ENCODE measurements at regions not wholly inside any gene's neighbourhood (a gene's known extent, or its start where the extent isn't known, plus 50 kb on each side); places are given as distances from the start of the nearest gene placed in this dataset.

DNA sequence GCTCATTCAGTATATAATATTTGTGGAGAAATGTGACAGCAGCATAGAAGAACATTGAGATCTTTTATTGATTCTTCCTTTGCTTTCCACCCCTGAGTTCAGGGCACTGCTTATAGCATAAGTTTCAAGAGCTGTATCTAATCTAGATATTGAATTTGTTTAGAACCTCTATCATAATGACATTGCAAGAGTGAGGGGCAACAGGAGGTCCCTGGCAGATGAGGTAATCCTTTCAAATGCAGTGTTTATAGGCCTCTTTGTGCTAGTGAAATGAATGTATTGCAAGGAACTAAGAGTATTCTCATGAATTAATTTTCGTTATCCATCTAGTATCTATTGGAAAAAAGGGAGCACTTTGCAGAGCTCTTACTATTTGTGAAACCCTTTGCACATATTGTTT, 167.2 kb upstream of the FERD3L start:
- no peaks in the 10 kb centered on the region for H3K79me2 ChIP-seq (ENCODE audit: low read depth)
- H2AFZ ChIP-seq (replicated peaks), result no peak overlapping the region
- no peaks in the 10 kb centered on the region for H3K9me3 Mint-ChIP-seq
- no peaks in the 10 kb centered on the region for H3F3A ChIP-seq (ENCODE audit: low read depth)
- no peaks in the 10 kb centered on the region for H3K27me3 Mint-ChIP-seq (ENCODE audit: insufficient read depth, low read depth)
- H3K36me3 Mint-ChIP-seq, result no peaks in the 10 kb centered on the region
- no peak overlapping the region for H3K9ac ChIP-seq
- no peak for DNase-seq (ENCODE audit: low spot score)
- H3K27me3 ChIP-seq, result no peaks in the 10 kb centered on the region
- H3K4me2 ChIP-seq, result no peak overlapping the region
- no peak for TF ChIP-seq EZH2 (IDR thresholded peaks at IDR 0.05)
- H3K27ac ChIP-seq, result no peak overlapping the region
- no peaks in the 10 kb centered on the region for H3K36me3 ChIP-seq
- no peak overlapping the region for H3K4me3 ChIP-seq
- no peak overlapping the region for H3K4me3 Mint-ChIP-seq
- no peaks in the 10 kb centered on the region for H4K20me1 ChIP-seq (ENCODE audit: low read depth)
- peaks cover 9% of the 10 kb centered on the region for H3K4me1 Mint-ChIP-seq
- no peaks in the 10 kb centered on the region for H3K4me1 ChIP-seq
- H3K9me3 ChIP-seq (ENCODE audit: low read depth), result no peaks in the 10 kb centered on the region
- H3K27ac Mint-ChIP-seq, result no peak overlapping the region

DNA sequence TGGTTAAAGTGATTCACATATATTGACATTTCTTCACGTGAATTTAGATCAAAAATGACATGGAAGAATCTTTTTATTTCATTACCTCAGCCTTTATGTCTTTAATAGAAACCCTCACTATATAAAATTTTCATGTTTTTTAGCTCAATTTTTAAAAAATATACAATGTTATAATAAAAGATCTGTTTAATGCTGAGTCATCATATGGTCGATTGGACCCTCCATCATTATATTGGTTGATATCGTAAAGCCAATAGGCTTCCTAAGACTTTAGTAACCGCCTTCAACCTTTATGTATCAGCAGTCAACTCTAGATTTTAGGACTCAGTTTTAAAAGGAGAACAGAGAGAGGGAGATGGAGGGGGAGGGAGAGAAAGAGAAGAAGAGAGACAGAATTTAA, 162.3 kb upstream of the FERD3L start:
- Mint-ChIP-seq H3K9me3 (no peaks in the 10 kb centered on the region), H3K36me3 (no peaks in the 10 kb centered on the region), H3K4me3 (no peak overlapping the region), H3K4me1 (peaks cover 12% of the 10 kb centered on the region), H3K27me3 (ENCODE audit: insufficient read depth, low read depth) (peaks cover under 1% of the 10 kb centered on the region), H3K27ac (no peak overlapping the region)
- H3K27me3 ChIP-seq, result no peaks in the 10 kb centered on the region
- H3K79me2 ChIP-seq (ENCODE audit: low read depth), result no peaks in the 10 kb centered on the region
- no peaks in the 10 kb centered on the region for H3K36me3 ChIP-seq
- H3K9ac ChIP-seq, result no peak overlapping the region
- H3K4me3 ChIP-seq, result no peak overlapping the region
- H3K9me3 ChIP-seq (ENCODE audit: low read depth), result no peaks in the 10 kb centered on the region
- no peak overlapping the region for H3K27ac ChIP-seq
- H3K4me1 ChIP-seq, result no peaks in the 10 kb centered on the region
- DNase-seq (ENCODE audit: low spot score), result no peak
- H3K4me2 ChIP-seq, result no peak overlapping the region
- H4K20me1 ChIP-seq (ENCODE audit: low read depth), result no peaks in the 10 kb centered on the region
- no peak overlapping the region for H2AFZ ChIP-seq (replicated peaks)
- TF ChIP-seq EZH2 (IDR thresholded peaks at IDR 0.05), result no peak
- no peak for TF ChIP-seq EZH2phosphoT487 (IDR thresholded peaks at IDR 0.05)
- TF ChIP-seq, protein P1, sequence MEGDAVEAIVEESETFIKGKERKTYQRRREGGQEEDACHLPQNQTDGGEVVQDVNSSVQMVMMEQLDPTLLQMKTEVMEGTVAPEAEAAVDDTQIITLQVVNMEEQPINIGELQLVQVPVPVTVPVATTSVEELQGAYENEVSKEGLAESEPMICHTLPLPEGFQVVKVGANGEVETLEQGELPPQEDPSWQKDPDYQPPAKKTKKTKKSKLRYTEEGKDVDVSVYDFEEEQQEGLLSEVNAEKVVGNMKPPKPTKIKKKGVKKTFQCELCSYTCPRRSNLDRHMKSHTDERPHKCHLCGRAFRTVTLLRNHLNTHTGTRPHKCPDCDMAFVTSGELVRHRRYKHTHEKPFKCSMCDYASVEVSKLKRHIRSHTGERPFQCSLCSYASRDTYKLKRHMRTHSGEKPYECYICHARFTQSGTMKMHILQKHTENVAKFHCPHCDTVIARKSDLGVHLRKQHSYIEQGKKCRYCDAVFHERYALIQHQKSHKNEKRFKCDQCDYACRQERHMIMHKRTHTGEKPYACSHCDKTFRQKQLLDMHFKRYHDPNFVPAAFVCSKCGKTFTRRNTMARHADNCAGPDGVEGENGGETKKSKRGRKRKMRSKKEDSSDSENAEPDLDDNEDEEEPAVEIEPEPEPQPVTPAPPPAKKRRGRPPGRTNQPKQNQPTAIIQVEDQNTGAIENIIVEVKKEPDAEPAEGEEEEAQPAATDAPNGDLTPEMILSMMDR (IDR thresholded peaks at IDR 0.05), result no peak
- no peaks in the 10 kb centered on the region for H3F3A ChIP-seq (ENCODE audit: low read depth)

DNA sequence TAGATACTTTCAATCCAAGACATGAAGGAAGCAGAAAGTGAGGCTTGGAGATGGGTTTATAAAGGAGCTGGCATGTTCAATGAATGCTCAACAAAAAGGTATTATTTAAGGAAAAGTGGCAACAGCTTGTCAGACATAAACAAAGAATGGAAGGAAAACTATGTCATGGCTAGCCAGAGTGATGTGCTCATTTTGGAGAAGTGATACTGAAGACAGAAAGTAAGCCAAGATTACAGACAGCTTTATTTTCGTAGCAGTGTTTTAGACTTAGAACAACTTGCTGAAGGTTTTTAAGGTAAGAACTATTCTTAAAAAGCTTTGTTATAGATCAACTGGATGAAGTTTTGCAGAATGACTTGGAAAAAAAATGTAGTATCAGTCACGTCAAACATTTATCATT, 160.5 kb upstream of the FERD3L start:
- Mint-ChIP-seq H3K4me1 (peaks cover 9% of the 10 kb centered on the region), H3K27ac (no peak overlapping the region), H3K27me3 (ENCODE audit: insufficient read depth, low read depth) (peaks cover 2% of the 10 kb centered on the region), H3K36me3 (no peaks in the 10 kb centered on the region), H3K4me3 (no peak overlapping the region), H3K9me3 (no peaks in the 10 kb centered on the region)
- Histone ChIP-seq H2AFZ (replicated peaks) (no peak overlapping the region), H3F3A (ENCODE audit: low read depth) (no peaks in the 10 kb centered on the region), H4K20me1 (ENCODE audit: low read depth) (no peaks in the 10 kb centered on the region), H3K36me3 (no peaks in the 10 kb centered on the region), H3K27me3 (no peaks in the 10 kb centered on the region), H3K79me2 (ENCODE audit: low read depth) (no peaks in the 10 kb centered on the region), H3K4me1 (no peaks in the 10 kb centered on the region), H3K4me2 (no peak overlapping the region), H3K4me3 (no peak overlapping the region), H3K27ac (no peak overlapping the region), H3K9me3 (ENCODE audit: low read depth) (no peaks in the 10 kb centered on the region), H3K9ac (no peak overlapping the region)
- no peak for TF ChIP-seq EZH2phosphoT487 (IDR thresholded peaks at IDR 0.05)
- TF ChIP-seq, protein P1 (IDR thresholded peaks at IDR 0.05), result no peak
- TF ChIP-seq EZH2 (IDR thresholded peaks at IDR 0.05), result no peak
- no peak for DNase-seq (ENCODE audit: low spot score)

DNA sequence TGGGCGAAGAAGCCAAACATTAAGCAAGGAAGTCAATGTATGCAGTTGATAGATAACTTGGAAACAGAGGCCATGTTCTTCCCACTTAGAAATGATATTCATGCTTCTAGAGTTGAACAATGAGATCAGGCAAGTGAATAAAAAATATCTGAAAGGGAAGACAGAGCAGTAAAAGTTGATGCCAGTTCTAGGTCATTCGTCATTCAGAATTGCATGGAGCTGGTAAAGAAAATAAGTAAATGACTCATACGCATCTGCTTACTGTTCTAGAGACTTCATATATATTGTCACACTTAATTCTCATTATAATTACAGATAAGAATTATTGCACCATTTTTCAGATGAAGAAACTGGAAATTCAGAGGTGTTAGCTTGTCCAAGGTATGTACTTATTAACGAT, 158.9 kb upstream of the FERD3L start:
- H3K4me1 ChIP-seq, result no peaks in the 10 kb centered on the region
- no peak overlapping the region for H3K9ac ChIP-seq
- no peaks in the 10 kb centered on the region for H3F3A ChIP-seq (ENCODE audit: low read depth)
- Mint-ChIP-seq H3K9me3 (no peaks in the 10 kb centered on the region), H3K27ac (no peak overlapping the region), H3K4me1 (peaks cover 9% of the 10 kb centered on the region), H3K36me3 (no peaks in the 10 kb centered on the region), H3K27me3 (ENCODE audit: insufficient read depth, low read depth) (peaks cover 2% of the 10 kb centered on the region), H3K4me3 (no peak overlapping the region)
- H2AFZ ChIP-seq (replicated peaks), result no peak overlapping the region
- DNase-seq (ENCODE audit: low spot score), result no peak
- H3K4me3 ChIP-seq, result no peak overlapping the region
- H3K27ac ChIP-seq, result no peak overlapping the region
- H3K4me2 ChIP-seq, result no peak overlapping the region
- no peaks in the 10 kb centered on the region for H3K36me3 ChIP-seq
- H4K20me1 ChIP-seq (ENCODE audit: low read depth), result no peaks in the 10 kb centered on the region
- H3K9me3 ChIP-seq (ENCODE audit: low read depth), result no peaks in the 10 kb centered on the region
- H3K79me2 ChIP-seq (ENCODE audit: low read depth), result no peaks in the 10 kb centered on the region
- H3K27me3 ChIP-seq, result no peaks in the 10 kb centered on the region
- TF ChIP-seq EZH2 (IDR thresholded peaks at IDR 0.05) (no peak), EZH2phosphoT487 (IDR thresholded peaks at IDR 0.05) (no peak)
- TF ChIP-seq, protein P1 (IDR thresholded peaks at IDR 0.05), result no peak
